ENCODE measurements at regions not wholly inside any gene's neighbourhood (a gene's known extent, or its start where the extent isn't known, plus 50 kb on each side); places are given as distances from the start of the nearest gene placed in this dataset.

DNA sequence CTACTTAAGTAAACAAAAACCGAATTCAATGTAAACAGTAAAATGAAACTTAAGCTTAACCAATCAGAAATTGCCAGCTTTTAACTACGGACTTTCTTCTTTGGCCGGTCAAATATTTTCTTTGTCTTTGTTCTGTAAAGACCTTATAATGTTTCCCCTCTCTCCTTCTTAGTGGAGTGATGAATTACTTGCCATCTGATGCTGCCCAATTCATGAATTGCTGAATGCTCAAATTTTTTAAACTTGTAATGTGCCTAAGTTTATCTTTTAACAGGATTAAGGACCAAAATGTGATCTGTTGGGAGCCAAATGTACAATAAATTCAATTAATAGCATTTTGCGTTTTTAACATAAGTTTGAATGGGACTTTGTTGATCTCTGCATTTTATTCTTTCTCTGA is 345.8 kb upstream of the CBLB start:
- TF ChIP-seq CTCF (IDR thresholded peaks at IDR 0.05; ENCODE audit: low read depth, low read length) = no peak
- H3K4me3 ChIP-seq (ENCODE audit: low read depth, low read length) = no peak overlapping the region

DNA sequence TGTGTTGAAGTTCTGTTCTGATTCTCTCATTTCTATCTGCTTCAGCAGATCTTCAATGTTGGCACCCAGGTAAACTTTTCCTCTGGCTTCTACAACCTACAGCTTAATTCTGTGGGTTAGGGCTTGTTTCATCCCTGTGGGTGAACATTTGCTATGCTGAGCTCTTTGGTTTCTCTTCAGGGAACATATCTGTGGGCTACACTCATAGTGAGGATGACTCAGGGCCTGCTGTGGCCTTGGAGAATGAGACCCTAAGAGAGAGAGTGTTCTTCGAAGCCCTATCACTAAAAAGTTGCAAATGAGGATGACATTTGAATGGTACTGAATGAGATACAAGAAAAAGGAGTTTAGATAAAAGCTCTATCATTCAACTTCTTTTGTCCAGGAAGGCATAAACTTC is 346.2 kb upstream of the CBLB start:
- no peak overlapping the region for H3K4me3 ChIP-seq (ENCODE audit: low read depth, low read length)
- TF ChIP-seq CTCF (IDR thresholded peaks at IDR 0.05; ENCODE audit: low read depth, low read length) = no peak

DNA sequence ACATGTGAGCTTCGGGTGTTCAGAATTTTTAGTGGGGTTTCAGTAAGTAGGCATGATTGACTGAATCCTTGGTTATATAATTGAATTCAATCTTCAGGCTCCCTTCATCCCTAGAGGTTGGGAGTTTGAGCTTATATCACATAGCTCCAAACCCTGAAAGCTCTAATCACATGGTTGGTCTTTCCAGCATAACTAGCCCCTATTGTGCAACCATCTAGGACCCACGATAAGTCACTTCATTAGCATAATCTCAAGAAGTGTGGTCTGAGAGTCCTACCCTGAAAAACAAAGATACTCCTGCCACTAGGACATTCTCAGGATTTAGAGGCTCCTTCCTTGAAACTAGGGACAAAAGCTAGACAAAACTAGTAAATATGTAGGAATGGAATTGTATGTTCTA is 348.9 kb upstream of the CBLB start:
- no peak for TF ChIP-seq CTCF (IDR thresholded peaks at IDR 0.05; ENCODE audit: low read depth, low read length)
- no peak overlapping the region for H3K4me3 ChIP-seq (ENCODE audit: low read depth, low read length)

- TF ChIP-seq CTCF (IDR thresholded peaks at IDR 0.05; ENCODE audit: low read depth, low read length) = no peak
- no peak overlapping the region for H3K4me3 ChIP-seq (ENCODE audit: low read depth, low read length)
Measured at GRCh38 chr3:106227068-106227467, 358.3 kb upstream of the CBLB start.

DNA sequence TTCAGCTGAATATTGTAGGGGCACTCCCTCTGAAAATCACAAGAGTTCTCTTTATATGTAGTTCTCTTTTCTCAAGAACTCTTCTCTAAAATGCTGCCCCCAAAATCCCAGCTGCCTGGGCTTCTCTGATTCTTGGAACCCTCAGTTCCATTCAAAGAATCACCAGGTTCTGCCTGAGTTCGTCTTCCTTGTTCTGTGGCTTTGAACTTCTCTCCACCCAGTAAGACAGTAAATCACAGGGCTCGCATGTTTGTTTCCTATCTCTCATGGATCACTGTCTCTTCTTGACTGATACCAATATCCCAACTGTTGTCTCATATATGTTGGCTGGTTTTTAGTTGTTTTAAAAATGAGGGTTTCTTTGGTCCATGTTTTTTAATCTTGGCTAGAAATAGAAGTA is 359.5 kb upstream of the CBLB start:
- TF ChIP-seq CTCF (IDR thresholded peaks at IDR 0.05; ENCODE audit: low read depth, low read length) = no peak
- no peak overlapping the region for H3K4me3 ChIP-seq (ENCODE audit: low read depth, low read length)

- H3K4me3 ChIP-seq (ENCODE audit: low read depth, low read length) = no peak overlapping the region
- no peak for TF ChIP-seq CTCF (IDR thresholded peaks at IDR 0.05; ENCODE audit: low read depth, low read length)
Measured at GRCh38 chr3:106229495-106230278, 360.9 kb upstream of the CBLB start.

- no peak overlapping the region for H3K4me3 ChIP-seq (ENCODE audit: low read depth, low read length)
- no peak for TF ChIP-seq CTCF (IDR thresholded peaks at IDR 0.05; ENCODE audit: low read depth, low read length)
Measured at GRCh38 chr3:106231086-106231485, 362.3 kb upstream of the CBLB start.

Measured in WI38 (cell line).